GM19025 (cell line): ENCODE measurements at regions not wholly inside any gene's neighbourhood (a gene's known extent, or its start where the extent isn't known, plus 50 kb on each side); places are given as distances from the start of the nearest gene placed in this dataset.

Experiments
- ATAC-seq: cut with Tn5 transposase; IDR thresholded peaks from one replicate; pipeline ENCODE4 v1.9.1; 2021; ENCODE audit warnings: mild to moderate bottlenecking, low read depth, moderate library complexity; ENCODE audit not compliant: unreplicated experiment

GRCh38 chr2:224264259-224264658, 137.6 kb downstream of the FAM124B start:
- no peak for ATAC-seq

- no peak for ATAC-seq
These were observed 138.3 kb downstream of the FAM124B start for GRCh38 chr2:224263571-224264043.

GRCh38 chr2:224261326-224261725, 140.6 kb downstream of the FAM124B start:
- ATAC-seq, result no peak

- no peak for ATAC-seq
These were observed 141.4 kb downstream of the FAM124B start for GRCh38 chr2:224260372-224261020.

- ATAC-seq, result no peak
These were observed 142.1 kb downstream of the FAM124B start for GRCh38 chr2:224259831-224260230.

GRCh38 chr2:224258059-224258458, 143.8 kb downstream of the FAM124B start:
- ATAC-seq, result no peak

- no peak for ATAC-seq
These were observed 144.8 kb downstream of the FAM124B start for GRCh38 chr2:224257156-224257555.

GRCh38 chr2:224253464-224253863, 148.4 kb downstream of the FAM124B start:
- no peak for ATAC-seq

GRCh38 chr2:224252631-224253030, 149.3 kb downstream of the FAM124B start:
- ATAC-seq, result no peak

- ATAC-seq, result no peak
These were observed 152.9 kb downstream of the FAM124B start for GRCh38 chr2:224248944-224249371.

- no peak for ATAC-seq
These were observed 159.3 kb downstream of the FAM124B start for GRCh38 chr2:224242561-224242960.

- ATAC-seq, result no peak
These were observed 160.1 kb downstream of the FAM124B start for GRCh38 chr2:224241812-224242211.

- no peak for ATAC-seq
These were observed 160.9 kb downstream of the FAM124B start for GRCh38 chr2:224241001-224241400.

- no peak for ATAC-seq
These were observed 177.9 kb downstream of the FAM124B start for GRCh38 chr2:224223851-224224555.

- no peak for ATAC-seq
These were observed 178.9 kb downstream of the FAM124B start for GRCh38 chr2:224222974-224223373.

- no peak for ATAC-seq
These were observed 179.6 kb downstream of the FAM124B start for GRCh38 chr2:224222291-224222690.

GRCh38 chr2:224221455-224221913, 180.4 kb downstream of the FAM124B start:
- no peak for ATAC-seq

- ATAC-seq, result no peak
These were observed 181.2 kb downstream of the FAM124B start for GRCh38 chr2:224220586-224221255.

- ATAC-seq, result no peak
These were observed 180.7 kb upstream of the SERPINE2 start for GRCh38 chr2:224219781-224220180.

GRCh38 chr2:224217962-224218347, 178.9 kb upstream of the SERPINE2 start:
- no peak for ATAC-seq

- no peak for ATAC-seq
These were observed 178.3 kb upstream of the SERPINE2 start for GRCh38 chr2:224217233-224217961.
